Astrocyte (in vitro differentiated cells and primary cell): ENCODE measurements at regions not wholly inside any gene's neighbourhood (a gene's known extent, or its start where the extent isn't known, plus 50 kb on each side); places are given as distances from the start of the nearest gene placed in this dataset.

Source experiments
- DNase-seq: peaks from one replicate; pipeline ENCODE4 v3.0.0-alpha.2; 2010; ENCODE audit warnings: low read depth
- FAIRE-seq: peaks from 2 replicates; lab custom pipeline; 2011; peaks lifted over from hg19 to GRCh38; lab: Jason Lieb, UNC
- H2AFZ ChIP-seq: 2 replicates; pipeline ENCODE4 v1.6.0; 2012; ENCODE audit warnings: low read depth, low read length, inconsistent platforms
- H3K27ac ChIP-seq: 2 replicates; pipeline ENCODE4 v1.5.1; 2011; ENCODE audit warnings: low read depth, low read length, inconsistent platforms
- H3K27me3 ChIP-seq: 2 replicates; pipeline ENCODE4 v1.6.0; 2011; ENCODE audit warnings: low read length, inconsistent platforms; ENCODE audit not compliant: insufficient read depth
- H3K36me3 ChIP-seq: 2 replicates; pipeline ENCODE4 v1.5.1; 2011; ENCODE audit warnings: low read length, inconsistent platforms; ENCODE audit not compliant: insufficient read depth
- H3K4me1 ChIP-seq: 2 replicates; pipeline ENCODE4 v1.5.1; 2011; ENCODE audit warnings: low read length, inconsistent platforms; ENCODE audit not compliant: insufficient read depth
- H3K4me2 ChIP-seq: 2 replicates; pipeline ENCODE4 v1.6.0; 2012; ENCODE audit warnings: low read length, inconsistent platforms
- H3K4me3 ChIP-seq: 2 replicates; pipeline ENCODE4 v1.5.1; 2011; ENCODE audit warnings: low read depth, mild to moderate bottlenecking, low read length, inconsistent platforms; ENCODE audit not compliant: insufficient read depth
- H3K79me2 ChIP-seq: 2 replicates; pipeline ENCODE4 v1.6.0; 2012; ENCODE audit warnings: mild to moderate bottlenecking, low read length, inconsistent platforms; ENCODE audit not compliant: insufficient read depth
- H3K9ac ChIP-seq: 2 replicates; pipeline ENCODE4 v1.6.0; 2012; ENCODE audit warnings: mild to moderate bottlenecking, low read length, inconsistent platforms
- H3K9me3 ChIP-seq: 2 replicates; pipeline ENCODE4 v1.5.1; 2012; ENCODE audit warnings: low read depth, mild to moderate bottlenecking, low read length, inconsistent platforms; ENCODE audit not compliant: insufficient read depth
- H4K20me1 ChIP-seq: 2 replicates; pipeline ENCODE4 v1.6.0; 2012; ENCODE audit warnings: low read length, inconsistent platforms; ENCODE audit not compliant: insufficient read depth
- H3K27ac Mint-ChIP-seq: one replicate; pipeline ENCODE4 v1.8.0; 2021; ENCODE audit warnings: mild to moderate bottlenecking, mixed read lengths; ENCODE audit not compliant: unreplicated experiment
- H3K27me3 Mint-ChIP-seq: one replicate; pipeline ENCODE4 v1.8.0; 2021; ENCODE audit warnings: low read depth, mixed read lengths; ENCODE audit not compliant: unreplicated experiment
- H3K36me3 Mint-ChIP-seq: one replicate; pipeline ENCODE4 v1.8.0; 2021; ENCODE audit warnings: low read depth, mixed read lengths; ENCODE audit not compliant: unreplicated experiment
- H3K4me1 Mint-ChIP-seq: one replicate; pipeline ENCODE4 v1.8.0; 2021; ENCODE audit warnings: low read depth, mixed read lengths; ENCODE audit not compliant: unreplicated experiment
- H3K4me3 Mint-ChIP-seq: one replicate; pipeline ENCODE4 v1.8.0; 2021; ENCODE audit warnings: mild to moderate bottlenecking, moderate library complexity, mixed read lengths; ENCODE audit not compliant: unreplicated experiment
- H3K9me3 Mint-ChIP-seq: one replicate; pipeline ENCODE4 v1.8.0; 2021; ENCODE audit warnings: mild to moderate bottlenecking, mixed read lengths; ENCODE audit not compliant: unreplicated experiment
- CTCF ChIP-seq: IDR thresholded peaks from 2 replicates; pipeline ENCODE4 v1.5.1; 2011; ENCODE audit warnings: low read depth, mild to moderate bottlenecking, inconsistent platforms, low read length, moderate library complexity; ENCODE audit not compliant: insufficient read depth
- EZH2 ChIP-seq: IDR thresholded peaks from 2 replicates; pipeline ENCODE4 v1.6.1; 2012; ENCODE audit warnings: mild to moderate bottlenecking, low read length, inconsistent platforms; ENCODE audit not compliant: insufficient read depth

GRCh38 chrX:150014525-150014924, 76.2 kb upstream of the EOLA2 start:
- Histone ChIP-seq H3K36me3 (no peaks in the 10 kb centered on the region), H3K27me3 (no peaks in the 10 kb centered on the region), H3K27ac (no peak overlapping the region), H3K4me2 (no peak overlapping the region), H3K9me3 (no peaks in the 10 kb centered on the region), H3K79me2 (no peaks in the 10 kb centered on the region), H3K4me1 (no peaks in the 10 kb centered on the region), H2AFZ (no peak overlapping the region), H3K4me3 (no peak overlapping the region), H4K20me1 (no peaks in the 10 kb centered on the region), H3K9ac (no peak overlapping the region)
- TF ChIP-seq EZH2: no peak
- TF ChIP-seq CTCF: no peak
- no peaks in the 10 kb centered on the region for H3K9me3 Mint-ChIP-seq
- no peaks in the 10 kb centered on the region for H3K36me3 Mint-ChIP-seq
- H3K27me3 Mint-ChIP-seq: peaks cover 2% of the 10 kb centered on the region
- no peak overlapping the region for H3K27ac Mint-ChIP-seq
- H3K4me3 Mint-ChIP-seq: no peak overlapping the region
- H3K4me1 Mint-ChIP-seq: peaks cover 4% of the 10 kb centered on the region
- no peak for FAIRE-seq
- DNase-seq: no peak

GRCh38 chrX:150017868-150018267, 79.6 kb upstream of the EOLA2 start:
- Mint-ChIP-seq H3K36me3 (no peaks in the 10 kb centered on the region), H3K9me3 (no peaks in the 10 kb centered on the region), H3K27ac (no peak overlapping the region), H3K4me3 (no peak overlapping the region), H3K27me3 (peaks cover 2% of the 10 kb centered on the region), H3K4me1 (peaks cover 4% of the 10 kb centered on the region)
- FAIRE-seq (peak; percentile 62), DNase-seq (no peak)
- Histone ChIP-seq H3K4me3 (no peak overlapping the region), H4K20me1 (no peaks in the 10 kb centered on the region), H3K9me3 (no peaks in the 10 kb centered on the region), H3K4me2 (no peak overlapping the region), H3K4me1 (no peaks in the 10 kb centered on the region), H2AFZ (no peak overlapping the region), H3K36me3 (no peaks in the 10 kb centered on the region), H3K27me3 (no peaks in the 10 kb centered on the region), H3K79me2 (no peaks in the 10 kb centered on the region), H3K27ac (no peak overlapping the region), H3K9ac (no peak overlapping the region)
- TF ChIP-seq EZH2: no peak

DNA sequence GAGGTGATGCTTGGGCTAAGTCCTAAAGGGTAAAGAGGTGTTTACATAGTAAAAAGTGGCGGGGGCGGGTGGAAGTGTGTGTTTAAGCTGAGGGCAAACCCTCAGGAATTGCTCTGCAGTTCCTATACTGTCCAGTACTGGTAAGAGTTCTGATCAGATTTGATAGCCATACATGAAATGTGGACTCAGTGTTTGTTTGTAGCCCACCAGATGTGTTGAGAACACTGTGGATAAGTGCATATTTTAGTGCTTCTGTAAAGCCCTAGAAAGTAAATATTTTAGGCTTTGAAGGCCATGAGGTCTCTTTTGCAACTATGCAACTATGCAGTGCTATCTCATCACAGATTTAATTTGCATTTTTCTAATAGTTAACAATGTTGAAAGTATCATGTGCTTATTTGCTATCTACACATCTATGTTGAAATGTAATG, 80.7 kb upstream of the EOLA2 start:
- Histone ChIP-seq H3K4me3 (no peak overlapping the region), H3K36me3 (no peaks in the 10 kb centered on the region), H2AFZ (no peak overlapping the region), H3K27me3 (no peaks in the 10 kb centered on the region), H3K9ac (no peak overlapping the region), H4K20me1 (no peaks in the 10 kb centered on the region), H3K79me2 (no peaks in the 10 kb centered on the region), H3K9me3 (no peaks in the 10 kb centered on the region), H3K4me1 (no peaks in the 10 kb centered on the region), H3K27ac (no peak overlapping the region), H3K4me2 (no peak overlapping the region)
- TF ChIP-seq CTCF: no peak
- no peak for TF ChIP-seq EZH2
- Mint-ChIP-seq H3K27ac (no peak overlapping the region), H3K9me3 (no peaks in the 10 kb centered on the region), H3K36me3 (no peaks in the 10 kb centered on the region), H3K4me1 (peaks cover 2% of the 10 kb centered on the region), H3K4me3 (no peak overlapping the region), H3K27me3 (peaks cover 2% of the 10 kb centered on the region)
- no peak for FAIRE-seq
- peak; percentile 39 for DNase-seq
